Prostate gland (tissue), 2 donors: ENCODE measurements at regions not wholly inside any gene's neighbourhood (a gene's known extent, or its start where the extent isn't known, plus 50 kb on each side); places are given as distances from the start of the nearest gene placed in this dataset.
"Not testable (repeated sequence)": the region's sequence is repeated elsewhere in the genome, so short reads cannot be mapped to it uniquely, and the experiment has no call there.

Source experiments
- DNase-seq: peaks from one replicate; pipeline ENCODE4 v3.0.0-alpha.2; 2019; ENCODE audit warnings: low spot score
- H3K27ac ChIP-seq, 2 donors: fragments of 200-600 bp; sonication (generic); 2 replicates each; pipeline ENCODE4 v1.5.1; 2017 to 2019
- H3K27me3 ChIP-seq: fragments of 200-600 bp; sonication (generic); replicated peaks from 2 replicates; pipeline ENCODE4 v1.5.1; 2019; ENCODE audit not compliant: insufficient read depth
- H3K36me3 ChIP-seq, 2 donors: fragments of 200-600 bp; sonication (generic); 1 replicate in 1 of 2; 2 replicates in 1 of 2; pipeline versions ENCODE4 v1.5.1 to v1.8.1; 2017 to 2019
- H3K4me1 ChIP-seq: fragments of 200-600 bp; sonication (generic); replicated peaks from 2 replicates; pipeline ENCODE4 v1.5.1; 2019
- H3K4me3 ChIP-seq, 2 donors: fragments of 200-600 bp; sonication (generic); 2 replicates each; pipeline ENCODE4 v1.5.1; 2017 to 2019
- H3K9me3 ChIP-seq: fragments of 200-600 bp; sonication (generic); 2 replicates; pipeline ENCODE4 v1.5.1; 2017
- POLR2A ChIP-seq: fragments of 450-650 bp; IDR thresholded peaks from one replicate; pipeline ENCODE4 v1.6.1; 2016; ENCODE audit warnings: antibody characterized with exemption, mild to moderate bottlenecking
- POLR2AphosphoS5 ChIP-seq: sonication (generic); formaldehyde crosslinking; IDR thresholded peaks from one replicate; pipeline ENCODE4 v1.6.1; 2017; ENCODE audit warnings: antibody characterized with exemption
- WGBS: methylation state at CpG from one replicate; pipeline ENCODE4 v1.1.5; 2018; 5-methylcytosine and 5-hydroxymethylcytosine counted together
- intact Hi-C: fragments of 100-400 bp; cut with DNase I; formaldehyde crosslinking; loops from one replicate; pipeline ENCODE4 v1.14.2; 2022
- TF ChIP-seq, protein P1 (sequence below), 4 experiments: fragments of 200-600 bp in 2 of 4; fragments of 450-650 bp in 2 of 4; sonication (generic) in 2 of 4; IDR thresholded peaks; 1 replicate in 3 of 4; 2 replicates in 1 of 4; pipeline ENCODE4 v1.5.1; 2016 to 2019; ENCODE audit warnings: antibody characterized with exemption in 4 of 4, mild to moderate bottlenecking in 2 of 4, moderate library complexity in 2 of 4

DNA sequence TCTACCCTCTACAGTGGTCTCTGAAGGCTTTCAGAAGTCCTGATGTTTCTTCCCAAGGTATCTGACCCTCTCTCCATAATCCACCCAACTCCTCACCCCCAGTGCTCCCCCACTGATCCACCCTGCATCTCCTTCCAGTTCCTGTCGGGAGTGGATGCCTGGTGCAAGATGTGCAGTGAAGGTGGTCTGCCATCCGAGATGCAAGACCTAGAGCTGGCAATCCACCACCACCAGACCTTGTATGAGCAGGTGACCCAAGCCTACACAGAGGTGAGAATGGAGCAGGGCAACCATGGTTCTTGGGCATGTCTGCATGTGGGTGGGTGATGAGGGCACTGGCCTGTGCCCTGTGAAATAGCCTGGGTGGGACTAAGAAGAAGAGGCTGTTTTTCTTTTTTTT, 337.8 kb upstream of the ROPN1 start:
- no peak overlapping the region for H3K4me3 ChIP-seq
- DNase-seq = no peak
- intact Hi-C loops = no loop called here
- no peaks in the 10 kb centered on the region for H3K27me3 ChIP-seq
- no peaks in the 10 kb centered on the region for H3K4me1 ChIP-seq
- H3K36me3 ChIP-seq = no peaks in the 10 kb centered on the region
- 95% methylated on average over 2 of the region's 2 CpGs for WGBS
- no peaks in the 10 kb centered on the region for H3K9me3 ChIP-seq
- no peak overlapping the region for H3K27ac ChIP-seq
- TF ChIP-seq POLR2AphosphoS5 = no peak
- TF ChIP-seq, protein P1, sequence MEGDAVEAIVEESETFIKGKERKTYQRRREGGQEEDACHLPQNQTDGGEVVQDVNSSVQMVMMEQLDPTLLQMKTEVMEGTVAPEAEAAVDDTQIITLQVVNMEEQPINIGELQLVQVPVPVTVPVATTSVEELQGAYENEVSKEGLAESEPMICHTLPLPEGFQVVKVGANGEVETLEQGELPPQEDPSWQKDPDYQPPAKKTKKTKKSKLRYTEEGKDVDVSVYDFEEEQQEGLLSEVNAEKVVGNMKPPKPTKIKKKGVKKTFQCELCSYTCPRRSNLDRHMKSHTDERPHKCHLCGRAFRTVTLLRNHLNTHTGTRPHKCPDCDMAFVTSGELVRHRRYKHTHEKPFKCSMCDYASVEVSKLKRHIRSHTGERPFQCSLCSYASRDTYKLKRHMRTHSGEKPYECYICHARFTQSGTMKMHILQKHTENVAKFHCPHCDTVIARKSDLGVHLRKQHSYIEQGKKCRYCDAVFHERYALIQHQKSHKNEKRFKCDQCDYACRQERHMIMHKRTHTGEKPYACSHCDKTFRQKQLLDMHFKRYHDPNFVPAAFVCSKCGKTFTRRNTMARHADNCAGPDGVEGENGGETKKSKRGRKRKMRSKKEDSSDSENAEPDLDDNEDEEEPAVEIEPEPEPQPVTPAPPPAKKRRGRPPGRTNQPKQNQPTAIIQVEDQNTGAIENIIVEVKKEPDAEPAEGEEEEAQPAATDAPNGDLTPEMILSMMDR (IDR thresholded peaks at IDR 0.05) = no peak
- no peak for TF ChIP-seq POLR2A

DNA sequence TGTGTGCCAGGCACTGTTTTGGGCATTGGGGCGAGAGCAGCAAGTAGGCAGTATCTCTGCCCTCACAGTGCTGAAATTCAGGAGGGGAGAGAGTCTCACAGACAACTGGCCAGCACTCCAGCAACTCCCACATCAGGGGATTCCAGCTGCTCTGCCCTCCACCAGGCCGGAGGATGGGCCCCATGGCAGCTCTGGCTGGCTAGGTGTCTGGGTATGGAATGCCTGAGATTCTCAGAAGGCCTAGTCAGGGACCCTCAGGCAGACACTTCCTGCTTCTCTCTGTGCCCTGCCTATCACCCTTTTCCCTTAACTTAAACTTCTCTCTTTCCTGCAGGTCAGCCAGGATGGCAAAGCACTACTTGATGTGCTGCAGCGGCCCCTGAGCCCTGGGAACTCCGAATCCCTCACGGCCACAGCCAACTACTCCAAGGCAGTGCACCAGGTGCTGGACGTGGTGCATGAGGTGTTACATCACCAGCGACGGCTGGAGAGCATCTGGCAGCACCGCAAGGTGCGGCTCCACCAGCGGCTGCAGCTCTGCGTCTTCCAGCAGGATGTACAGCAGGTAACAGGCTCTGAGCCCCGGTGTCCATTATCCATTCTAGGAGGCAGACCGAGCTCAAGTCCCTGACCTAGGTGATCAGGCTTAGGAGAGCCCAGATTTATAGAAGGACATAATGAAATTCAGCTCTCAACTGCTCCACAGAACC, 342.2 kb upstream of the ROPN1 start:
- H3K4me1 ChIP-seq = no peaks in the 10 kb centered on the region
- no peaks in the 10 kb centered on the region for H3K36me3 ChIP-seq
- DNase-seq = no peak
- TF ChIP-seq, protein P1 (IDR thresholded peaks at IDR 0.05) = no peak
- TF ChIP-seq POLR2A (no peak), POLR2AphosphoS5 (no peak)
- intact Hi-C loops = no loop called here
- H3K4me3 ChIP-seq = no peak overlapping the region
- H3K27me3 ChIP-seq = no peaks in the 10 kb centered on the region
- no peaks in the 10 kb centered on the region for H3K9me3 ChIP-seq
- 93% methylated on average over 11 of the region's 14 CpGs for WGBS
- H3K27ac ChIP-seq = no peak overlapping the region

DNA sequence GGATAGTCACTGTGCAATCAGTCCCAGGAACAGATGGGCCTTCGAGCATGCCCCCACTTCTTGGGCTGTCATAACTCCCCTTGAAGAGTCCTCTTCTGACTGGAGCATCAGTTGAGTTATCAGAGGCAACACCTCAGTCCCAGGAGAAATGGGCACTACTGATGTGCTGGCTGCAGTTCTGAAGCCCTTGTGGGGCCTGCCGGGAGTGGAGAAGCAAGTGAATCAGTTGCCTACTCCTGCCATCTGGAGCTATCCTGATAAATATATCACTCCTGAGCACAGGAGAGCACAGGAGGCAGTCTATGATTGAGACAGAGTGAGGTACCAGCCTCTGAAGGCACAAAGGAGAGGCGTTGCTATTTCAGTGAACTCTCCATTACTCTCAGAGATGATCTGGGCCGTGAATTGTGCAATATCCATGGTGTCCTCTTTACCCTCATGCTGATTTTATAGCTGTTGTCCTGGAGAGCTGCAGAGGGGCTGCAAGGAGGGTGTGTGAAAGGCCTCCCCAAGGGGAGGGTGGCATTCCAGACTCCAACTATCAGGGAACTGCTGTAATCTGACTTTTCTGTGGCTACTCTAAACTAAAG, 344.2 kb upstream of the ROPN1 start:
- Histone ChIP-seq H3K4me1 (no peaks in the 10 kb centered on the region), H3K4me3 (no peak overlapping the region), H3K27ac (no peak overlapping the region), H3K27me3 (no peaks in the 10 kb centered on the region), H3K36me3 (no peaks in the 10 kb centered on the region), H3K9me3 (no peaks in the 10 kb centered on the region)
- no peak for DNase-seq
- intact Hi-C loops = no loop called here
- WGBS = 90% methylated on average over 4 of the region's 4 CpGs
- TF ChIP-seq POLR2A (no peak), POLR2AphosphoS5 (no peak)

DNA sequence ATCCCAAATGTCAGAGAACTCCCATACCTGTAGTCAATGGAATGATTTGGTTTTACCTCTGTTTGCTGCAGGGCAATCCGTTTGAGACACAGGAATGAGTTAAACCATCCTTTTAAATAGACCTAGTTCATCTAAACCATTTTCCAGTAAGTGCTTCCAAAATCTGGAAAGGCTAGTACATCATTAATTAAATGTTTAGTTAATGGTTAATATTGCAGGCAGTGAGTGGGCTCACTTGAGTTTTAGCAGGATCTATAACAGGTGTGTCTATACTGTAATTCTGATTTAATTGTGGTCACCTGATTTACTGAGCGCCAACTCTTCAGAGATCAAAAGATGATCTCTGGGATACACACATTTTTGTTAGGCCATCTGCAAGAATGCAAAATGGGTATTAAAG, 353.9 kb upstream of the ROPN1 start:
- no peaks in the 10 kb centered on the region for H3K27me3 ChIP-seq
- no peaks in the 10 kb centered on the region for H3K9me3 ChIP-seq
- TF ChIP-seq POLR2AphosphoS5 (no peak), POLR2A (no peak)
- TF ChIP-seq, protein P1 (IDR thresholded peaks at IDR 0.05) = no peak
- no peaks in the 10 kb centered on the region for H3K36me3 ChIP-seq
- H3K4me3 ChIP-seq = no peak overlapping the region
- no peak overlapping the region for H3K27ac ChIP-seq
- H3K4me1 ChIP-seq = no peaks in the 10 kb centered on the region
- DNase-seq = no peak
- WGBS = 86% methylated on average over 2 of the region's 2 CpGs
- intact Hi-C loops = no loop called here

DNA sequence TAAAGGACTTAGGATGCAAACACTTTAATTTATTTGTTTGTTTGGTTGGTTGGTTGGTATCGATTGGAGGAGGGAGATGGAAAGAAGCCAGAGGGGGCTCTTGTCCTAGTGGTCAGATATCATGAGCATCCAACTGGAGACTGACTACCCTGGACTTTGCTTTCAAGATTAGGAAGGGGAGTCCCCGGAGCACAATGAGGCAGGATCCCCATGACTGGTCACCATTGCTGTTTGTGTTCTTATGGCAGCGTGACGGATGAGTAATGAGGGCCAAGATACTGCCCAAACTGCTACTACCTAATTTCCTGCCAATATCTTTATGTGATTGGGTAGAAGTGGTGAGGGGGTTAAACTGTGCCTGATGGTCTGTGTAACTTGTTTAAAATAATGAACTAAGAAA, 354.6 kb upstream of the ROPN1 start:
- TF ChIP-seq POLR2A = no peak
- WGBS = 97% methylated on average over 4 of the region's 4 CpGs

DNA sequence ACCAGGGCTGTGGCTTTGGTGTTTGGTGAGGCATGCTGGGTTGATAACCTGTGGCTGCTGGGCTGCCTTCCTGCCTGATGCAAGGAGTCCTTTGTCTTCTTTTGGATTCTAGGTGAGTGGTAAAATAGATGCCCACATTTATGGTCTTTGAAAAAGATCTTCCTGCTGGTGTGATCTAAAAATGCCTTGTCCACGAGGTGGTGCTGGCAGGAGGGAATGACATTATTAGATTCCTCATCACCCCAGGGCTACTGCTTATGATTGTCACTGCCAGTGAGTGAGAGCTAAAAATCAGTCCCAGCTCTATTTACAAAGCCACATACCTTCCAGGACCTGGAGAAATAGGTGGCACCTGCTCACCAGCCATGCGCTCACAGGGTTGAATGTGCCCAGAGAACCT, 355.5 kb upstream of the ROPN1 start:
- Histone ChIP-seq H3K9me3 (no peaks in the 10 kb centered on the region), H3K4me3 (no peak overlapping the region), H3K4me1 (no peaks in the 10 kb centered on the region), H3K27ac (no peak overlapping the region), H3K36me3 (no peaks in the 10 kb centered on the region), H3K27me3 (no peaks in the 10 kb centered on the region)
- no peak for DNase-seq
- intact Hi-C loops = no loop called here
- TF ChIP-seq POLR2AphosphoS5 (no peak), POLR2A (no peak)
- TF ChIP-seq, protein P1 (IDR thresholded peaks at IDR 0.05) = no peak
- WGBS = 77% methylated on average over 2 of the region's 2 CpGs

More for the DNA sequence above, 354.6 kb upstream of the ROPN1 start:
- Histone ChIP-seq H3K4me1 (no peaks in the 10 kb centered on the region), H3K9me3 (no peaks in the 10 kb centered on the region), H3K27ac (no peak overlapping the region), H3K27me3 (no peaks in the 10 kb centered on the region), H3K4me3 (no peak overlapping the region), H3K36me3 (no peaks in the 10 kb centered on the region)
- DNase-seq = no peak
- intact Hi-C loops = no loop called here

DNA sequence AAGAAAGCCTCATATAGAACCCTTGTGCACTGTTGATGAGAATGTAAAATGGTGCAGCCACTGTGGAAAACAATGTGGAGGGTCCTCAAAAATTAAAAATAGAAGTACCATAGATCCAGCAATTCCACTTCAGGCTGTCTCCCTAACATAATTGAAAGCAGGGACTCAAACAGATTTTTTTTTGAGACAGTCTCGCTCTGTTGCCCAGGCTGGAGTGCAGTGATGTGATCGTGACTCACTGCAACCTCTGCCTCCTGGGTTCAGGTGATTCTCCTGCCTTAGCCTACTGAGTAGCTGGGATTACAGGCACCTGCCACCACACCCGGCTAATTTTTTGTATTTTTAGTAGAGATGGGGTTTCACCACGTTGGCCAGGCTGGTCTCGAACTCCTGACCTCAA, 356.6 kb upstream of the ROPN1 start:
- H3K9me3 ChIP-seq, intact Hi-C loops, H3K36me3 ChIP-seq, H3K27ac ChIP-seq, H3K27me3 ChIP-seq, H3K4me1 ChIP-seq, DNase-seq, H3K4me3 ChIP-seq: not testable (repeated sequence)
- WGBS = 97% methylated on average over 5 of the region's 5 CpGs
